HCT116 (cell line): ENCODE measurements at regions not wholly inside any gene's neighbourhood (a gene's known extent, or its start where the extent isn't known, plus 50 kb on each side); places are given as distances from the start of the nearest gene placed in this dataset.
A peak's percentile ranks its signal among the peaks of the same experiment; 100 is the strongest.

Source experiments
- ATAC-seq: fragments of 200-7000 bp; cut with Tn5 transposase; 2 replicates; pipeline ENCODE4 v1.9.1; 2020; ENCODE audit warnings: mild to moderate bottlenecking, moderate library complexity
- BruUV-seq: library from RNA; stranded (reverse); fragments of 400-500 nt; replicated peaks from 2 replicates; lab custom pipeline; 2021; lab: Mats Ljungman, UMichigan
- CTCF ChIA-PET: fragments of 300-600 bp; sonication (Branson Sonifier 250); formaldehyde crosslinking; loops from one replicate; lab custom pipeline; 2021; ENCODE audit warnings: antibody characterized with exemption; lab: Charles Lee
- POLR2A ChIA-PET: fragments of 300-600, 350-600 bp; sonication (Branson Sonifier 250); formaldehyde crosslinking; loops from one replicate; lab custom pipeline; 2021; ENCODE audit warnings: antibody characterized with exemption; lab: Charles Lee
- RAD21 ChIA-PET, 2 experiments: fragments of 300-600 bp; sonication (Branson Sonifier 250); formaldehyde crosslinking; loops; one replicate each; lab custom pipeline; 2023; ENCODE audit warnings: low total read pairs in 2 of 2; ENCODE audit not compliant: uncharacterized antibody in 2 of 2, unreplicated experiment in 2 of 2, low non-redundant PET in 1 of 2; lab: Charles Lee
- DNase-seq: peaks from one replicate; pipeline ENCODE4 v3.0.0-alpha.2; 2010; ENCODE audit warnings: low read depth, low spot score
- H2AFZ ChIP-seq: fragments of 200-600 bp; shearing (Covaris generic), sonication (generic); 2 replicates; pipeline ENCODE4 v1.6.1; 2017; ENCODE audit warnings: low read depth, mixed run types, mixed read lengths, antibody characterized with exemption, low read length; ENCODE audit not compliant: poor library complexity, severe bottlenecking
- H3K27ac ChIP-seq: 2 replicates; pipeline ENCODE4 v1.5.1; 2012; ENCODE audit warnings: low read depth, low read length
- H3K27me3 ChIP-seq: fragments of 200-600 bp; sonication (generic); 2 replicates; pipeline ENCODE4 v1.6.1; 2016; ENCODE audit warnings: mixed run types, low read length, mixed read lengths; ENCODE audit not compliant: insufficient read depth
- H3K36me3 ChIP-seq, 2 experiments: fragments of 200-500 bp in 1 of 2; fragments of 200-600 bp in 1 of 2; sonication (Bioruptor generic) in 1 of 2; sonication (generic) in 1 of 2; 2 replicates each; pipeline versions ENCODE4 v1.5.1 to v1.6.1; 2014 to 2016; ENCODE audit warnings: low read length in 2 of 2, inconsistent platforms in 1 of 2, mixed read lengths in 1 of 2, mixed run types in 1 of 2; ENCODE audit not compliant: insufficient read depth in 2 of 2, control insufficient read depth in 1 of 2
- H3K4me1 ChIP-seq, 2 experiments: fragments of 200-600 bp in 1 of 2; sonication (generic) in 1 of 2; 2 replicates each; pipeline versions ENCODE4 v1.5.1 to v1.6.1; 2012 to 2017; ENCODE audit warnings: low read length in 2 of 2, inconsistent platforms in 1 of 2, mild to moderate bottlenecking in 1 of 2, mixed read lengths in 1 of 2, mixed run types in 1 of 2, moderate library complexity in 1 of 2; ENCODE audit not compliant: insufficient read depth in 2 of 2, control insufficient read depth in 1 of 2
- H3K4me2 ChIP-seq: fragments of 200-600 bp; sonication (generic); 2 replicates; pipeline ENCODE4 v1.6.1; 2017; ENCODE audit warnings: mixed run types, low read length, mixed read lengths
- H3K4me3 ChIP-seq, 2 experiments: fragments of 200-600 bp in 1 of 2; sonication (generic) in 1 of 2; replicated peaks in 1 of 2; 2 replicates each; pipeline ENCODE4 v1.5.1; 2011 to 2016; ENCODE audit warnings: low read length in 2 of 2, control low read depth in 1 of 2, low read depth in 1 of 2, mild to moderate bottlenecking in 1 of 2, mixed read lengths in 1 of 2, mixed run types in 1 of 2
- H3K79me2 ChIP-seq: fragments of 200-600 bp; sonication (generic); 2 replicates; pipeline ENCODE4 v1.6.1; 2017; ENCODE audit warnings: mild to moderate bottlenecking, mixed run types, low read length, moderate library complexity, mixed read lengths; ENCODE audit not compliant: insufficient read depth
- H3K9ac ChIP-seq: fragments of 200-600 bp; sonication (generic); 2 replicates; pipeline ENCODE4 v1.6.1; 2016; ENCODE audit warnings: low read length, mixed read lengths
- H3K9me2 ChIP-seq: fragments of 200-600 bp; sonication (generic), shearing (Covaris generic); 2 replicates; pipeline ENCODE4 v1.6.1; 2017; ENCODE audit warnings: mixed run types, mild to moderate bottlenecking, moderate library complexity; ENCODE audit not compliant: insufficient read depth
- H3K9me3 ChIP-seq, 2 experiments: fragments of 200-500 bp in 1 of 2; fragments of 200-600 bp in 1 of 2; sonication (Bioruptor generic) in 1 of 2; sonication (generic) in 1 of 2; 2 replicates each; pipeline ENCODE4 v1.6.1; 2014 to 2017; ENCODE audit warnings: low read length in 2 of 2, mixed read lengths in 2 of 2, inconsistent platforms in 1 of 2, low read depth in 1 of 2, mild to moderate bottlenecking in 1 of 2, mixed run types in 1 of 2, moderate library complexity in 1 of 2; ENCODE audit not compliant: control insufficient read depth in 1 of 2, insufficient read depth in 1 of 2
- H4K20me1 ChIP-seq: fragments of 200-600 bp; sonication (generic), shearing (Covaris generic); 2 replicates; pipeline ENCODE4 v1.6.1; 2017; ENCODE audit warnings: mixed run types, mild to moderate bottlenecking, moderate library complexity; ENCODE audit not compliant: insufficient read depth
- ATF3 ChIP-seq: IDR thresholded peaks from 2 replicates; pipeline ENCODE4 v1.6.1; 2012
- CBX3 ChIP-seq: IDR thresholded peaks from 2 replicates; pipeline ENCODE4 v1.6.1; 2012; ENCODE audit warnings: low read depth
- CEBPB ChIP-seq: IDR thresholded peaks from 2 replicates; pipeline ENCODE4 v1.6.1; 2012; ENCODE audit warnings: low read depth
- EGR1 ChIP-seq: IDR thresholded peaks from 2 replicates; pipeline ENCODE4 v1.6.1; 2012; ENCODE audit warnings: low read depth
- ELF1 ChIP-seq: IDR thresholded peaks from 2 replicates; pipeline ENCODE4 v1.6.1; 2012; ENCODE audit warnings: low read depth, borderline replicate concordance
- JUND ChIP-seq: IDR thresholded peaks from 2 replicates; pipeline ENCODE4 v1.6.1; 2012
- POLR2A ChIP-seq: IDR thresholded peaks from 2 replicates; pipeline ENCODE4 v1.7.0; 2011; ENCODE audit warnings: borderline replicate concordance; ENCODE audit not compliant: insufficient read depth, insufficient read length; ENCODE audit errors: extremely low read depth
- REST ChIP-seq: IDR thresholded peaks from 2 replicates; pipeline ENCODE4 v1.6.1; 2012; ENCODE audit warnings: low read depth
- TCF7L2 ChIP-seq: IDR thresholded peaks from 2 replicates; pipeline ENCODE4 v1.7.0; 2011; ENCODE audit warnings: borderline replicate concordance, inconsistent platforms; ENCODE audit not compliant: insufficient read depth, insufficient read length; ENCODE audit errors: extremely low read depth
- ZBTB33 ChIP-seq: IDR thresholded peaks from 2 replicates; pipeline ENCODE4 v1.6.1; 2011; ENCODE audit warnings: mild to moderate bottlenecking, low read length, moderate library complexity; ENCODE audit not compliant: insufficient replicate concordance; ENCODE audit errors: extremely low read depth
- ZFX ChIP-seq: fragments of 450-650 bp; IDR thresholded peaks from 2 replicates; pipeline ENCODE4 v1.6.1; 2017
- intact Hi-C: fragments of 100-400 bp; cut with micrococcal nuclease; formaldehyde crosslinking; loops from 2 replicates; pipeline ENCODE4 v1.10.0; 2022

- ATAC-seq: no peak
- POLR2A ChIA-PET: no interaction called here
- H3K27ac ChIP-seq: no peak overlapping the region
- H3K79me2 ChIP-seq: no peaks in the 10 kb centered on the region
- H3K9me2 ChIP-seq: no peaks in the 10 kb centered on the region
- BruUV-seq: no TSS peak
- no peak overlapping the region for H3K9ac ChIP-seq
- H3K27me3 ChIP-seq: no peaks in the 10 kb centered on the region
- peaks cover 0 to 6% of the 10 kb centered on the region in 2 experiments; a peak in 2 of 4 replicates for H3K4me1 ChIP-seq
- no peaks in the 10 kb centered on the region for H4K20me1 ChIP-seq
- H2AFZ ChIP-seq: no peak overlapping the region
- no peak overlapping the region for H3K4me3 ChIP-seq
- no peaks in the 10 kb centered on the region for H3K36me3 ChIP-seq
- TF ChIP-seq POLR2A (no peak), EGR1 (no peak), ELF1 (no peak), ZFX (no peak), TCF7L2 (no peak), CBX3 (no peak), ZBTB33 (no peak), CEBPB (no peak)
- intact Hi-C loops: no loop called here
- RAD21 ChIA-PET: no interaction called here
- H3K4me2 ChIP-seq: no peak overlapping the region
- H3K9me3 ChIP-seq: no peaks in the 10 kb centered on the region
- DNase-seq: no peak
- CTCF ChIA-PET: no interaction called here
Observed at GRCh38 chr10:63689768-63690167, 168.6 kb downstream of the REEP3 start.

GRCh38 chr10:63692220-63692896, 171.2 kb downstream of the REEP3 start:
- ATAC-seq (no peak), DNase-seq (no peak)
- H3K36me3 ChIP-seq: no peaks in the 10 kb centered on the region
- BruUV-seq: no TSS peak
- H3K9me2 ChIP-seq: no peaks in the 10 kb centered on the region
- no peaks in the 10 kb centered on the region for H3K9me3 ChIP-seq
- H3K9ac ChIP-seq: no peak overlapping the region
- ChIA-PET POLR2A (no interaction called here), RAD21 (no interaction called here), CTCF (no interaction called here)
- no peak overlapping the region for H3K4me3 ChIP-seq
- no peak overlapping the region for H3K4me2 ChIP-seq
- TF ChIP-seq REST (no peak), ATF3 (no peak), JUND (no peak)
- intact Hi-C loops: no loop called here
- no peaks in the 10 kb centered on the region for H4K20me1 ChIP-seq
- H3K4me1 ChIP-seq: peaks cover 6 to 29% of the 10 kb centered on the region in 2 experiments
- H3K79me2 ChIP-seq: no peaks in the 10 kb centered on the region
- peak overlapping the region; percentile 68 for H2AFZ ChIP-seq
- H3K27ac ChIP-seq: no peak overlapping the region
- H3K27me3 ChIP-seq: no peaks in the 10 kb centered on the region
